ENCODE measurements at regions not wholly inside any gene's neighbourhood (a gene's known extent, or its start where the extent isn't known, plus 50 kb on each side); places are given as distances from the start of the nearest gene placed in this dataset.

DNA sequence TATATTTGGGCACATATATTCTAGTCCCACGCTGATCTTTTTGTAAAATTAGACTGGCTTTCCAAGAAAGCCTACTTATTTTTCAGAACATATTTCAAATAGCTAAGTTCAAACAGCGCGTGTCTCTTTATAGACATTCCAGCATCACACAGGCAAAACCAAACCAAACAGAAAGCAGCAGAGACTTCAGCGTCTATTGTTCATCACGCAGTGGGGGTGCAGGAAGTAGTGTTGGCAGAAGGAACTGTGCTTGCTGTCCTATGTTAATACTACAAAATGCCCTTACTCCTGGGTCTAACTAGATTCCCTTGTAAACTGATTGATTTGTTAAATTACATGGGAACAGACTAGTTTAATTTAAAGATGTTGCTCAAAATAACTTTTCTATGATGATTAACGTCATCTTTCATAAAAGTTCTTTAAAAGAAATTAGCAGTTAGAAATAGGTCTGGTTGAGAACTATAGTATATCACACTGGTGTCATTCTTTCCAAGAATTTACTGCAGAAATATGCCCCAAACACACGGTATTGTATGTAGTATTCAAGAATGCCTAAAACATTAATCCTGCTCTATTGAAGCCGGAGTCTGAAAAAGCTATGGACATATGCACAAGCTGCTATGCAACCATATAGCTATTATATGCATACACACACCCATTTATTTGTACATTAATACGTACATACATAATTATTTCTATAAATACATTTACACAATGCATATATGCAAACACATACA, 436.3 kb downstream of the CBLN2 start:
- TF ChIP-seq CTCF (IDR thresholded peaks at IDR 0.05): no peak
- TF ChIP-seq EP300 (IDR thresholded peaks at IDR 0.05): no peak
